Anterior cingulate cortex (tissue), 58 donors: ENCODE measurements at regions not wholly inside any gene's neighbourhood (a gene's known extent, or its start where the extent isn't known, plus 50 kb on each side); places are given as distances from the start of the nearest gene placed in this dataset.
A peak's percentile ranks its signal among the peaks of the same experiment; 100 is the strongest.

Experiments used
- DNase-seq, 58 donors: peaks; one replicate each; lab custom pipeline; 2025; lab: John Stamatoyannopoulos, UW

- DNase-seq, result no peak
Measured at GRCh38 chr3:103047640-103048039, 612.8 kb downstream of the ZPLD1 start.

GRCh38 chr3:103048068-103048722, 613.4 kb downstream of the ZPLD1 start:
- no peak for DNase-seq

GRCh38 chr3:103052236-103052830, 617.5 kb downstream of the ZPLD1 start:
- peak in 26 of 58 donors; percentile 1 to 29 (median 6) for DNase-seq

- no peak for DNase-seq
Measured at GRCh38 chr3:103055021-103055520, 620.3 kb downstream of the ZPLD1 start.

- no peak for DNase-seq
Measured at GRCh38 chr3:103056542-103056941, 621.7 kb downstream of the ZPLD1 start.

- no peak for DNase-seq
Measured at GRCh38 chr3:103057003-103057402, 622.2 kb downstream of the ZPLD1 start.

- no peak for DNase-seq
Measured at GRCh38 chr3:103057487-103057886, 622.7 kb downstream of the ZPLD1 start.

- no peak for DNase-seq
Measured at GRCh38 chr3:103059432-103059831, 624.6 kb downstream of the ZPLD1 start.

GRCh38 chr3:103060242-103060641, 625.4 kb downstream of the ZPLD1 start:
- no peak for DNase-seq

- DNase-seq, result no peak
Measured at GRCh38 chr3:103067963-103068362, 633.1 kb downstream of the ZPLD1 start.

- no peak for DNase-seq
Measured at GRCh38 chr3:103075282-103075681, 640.5 kb downstream of the ZPLD1 start.

- DNase-seq, result no peak
Measured at GRCh38 chr3:103077910-103078309, 643.1 kb downstream of the ZPLD1 start.

GRCh38 chr3:103082501-103082900, 647.7 kb downstream of the ZPLD1 start:
- DNase-seq, result no peak

- DNase-seq, result no peak
Measured at GRCh38 chr3:103083848-103084631, 649.2 kb downstream of the ZPLD1 start.

GRCh38 chr3:103085465-103085864, 650.6 kb downstream of the ZPLD1 start:
- no peak for DNase-seq

GRCh38 chr3:103089758-103090157, 654.9 kb downstream of the ZPLD1 start:
- no peak for DNase-seq

GRCh38 chr3:103105206-103105605, 670.4 kb downstream of the ZPLD1 start:
- DNase-seq, result no peak

- no peak for DNase-seq
Measured at GRCh38 chr3:103112273-103112672, 677.5 kb downstream of the ZPLD1 start.

GRCh38 chr3:103126115-103126514, 691.3 kb downstream of the ZPLD1 start:
- no peak for DNase-seq

- no peak for DNase-seq
Measured at GRCh38 chr3:103127098-103127630, 692.3 kb downstream of the ZPLD1 start.

- no peak for DNase-seq
Measured at GRCh38 chr3:103127737-103128136, 692.9 kb downstream of the ZPLD1 start.
